8988T (cell line): ENCODE measurements at regions not wholly inside any gene's neighbourhood (a gene's known extent, or its start where the extent isn't known, plus 50 kb on each side); places are given as distances from the start of the nearest gene placed in this dataset.

Experiments used
- DNase-seq: peaks from one replicate; pipeline ENCODE4 v3.0.0; 2011

DNA sequence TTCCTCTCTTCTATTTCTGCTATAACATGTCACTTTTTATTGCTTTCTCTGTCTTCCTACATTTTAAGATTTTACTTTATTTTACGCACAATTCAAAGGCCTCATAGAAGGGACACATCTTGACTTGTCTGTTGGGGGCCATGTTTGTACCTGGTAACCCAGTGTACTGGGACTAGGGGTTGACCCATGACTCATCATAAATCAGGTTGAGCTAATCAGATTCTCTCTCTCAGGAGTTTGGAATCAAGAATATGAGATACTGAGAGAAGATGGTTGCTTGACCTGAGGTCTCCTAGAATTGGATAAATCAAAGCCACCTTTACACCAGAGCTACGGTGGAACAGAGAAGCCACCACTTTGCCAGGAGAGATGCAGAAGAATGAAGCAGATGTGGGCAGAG is 153.0 kb downstream of the UXS1 start:
- DNase-seq, result no peak

DNA sequence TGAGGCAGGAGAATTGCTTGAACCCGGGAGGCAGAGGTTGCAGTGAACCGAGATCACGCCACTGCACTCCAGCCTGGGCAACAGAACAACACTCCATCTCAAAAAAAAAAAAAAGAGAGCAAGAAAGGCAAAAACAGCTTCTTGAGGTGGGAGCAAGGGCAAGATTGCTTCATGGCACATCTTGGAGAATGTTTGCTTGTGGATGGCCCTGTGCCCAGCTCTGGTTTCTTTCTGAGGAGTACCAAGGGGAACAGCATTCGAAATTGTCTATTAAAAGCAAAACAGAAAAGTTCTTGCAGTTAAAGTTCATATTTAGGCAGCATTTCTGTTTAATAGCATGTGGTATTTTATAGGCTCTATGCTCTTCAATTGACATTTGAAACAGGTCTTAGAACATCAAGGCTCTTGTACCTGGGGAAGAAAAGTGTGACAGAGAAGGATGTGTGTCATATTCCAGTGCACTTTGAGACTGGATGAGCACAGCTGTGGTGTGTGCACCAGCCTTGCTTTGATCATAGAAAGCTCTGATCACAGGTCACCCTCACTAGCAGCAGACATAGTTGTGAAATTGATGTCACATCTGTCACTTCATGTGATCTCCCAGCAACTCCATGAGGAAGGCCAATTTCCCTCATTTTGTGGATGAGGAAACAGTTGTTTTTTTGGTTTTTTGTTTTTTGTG is 154.3 kb downstream of the UXS1 start:
- DNase-seq, result no peak

DNA sequence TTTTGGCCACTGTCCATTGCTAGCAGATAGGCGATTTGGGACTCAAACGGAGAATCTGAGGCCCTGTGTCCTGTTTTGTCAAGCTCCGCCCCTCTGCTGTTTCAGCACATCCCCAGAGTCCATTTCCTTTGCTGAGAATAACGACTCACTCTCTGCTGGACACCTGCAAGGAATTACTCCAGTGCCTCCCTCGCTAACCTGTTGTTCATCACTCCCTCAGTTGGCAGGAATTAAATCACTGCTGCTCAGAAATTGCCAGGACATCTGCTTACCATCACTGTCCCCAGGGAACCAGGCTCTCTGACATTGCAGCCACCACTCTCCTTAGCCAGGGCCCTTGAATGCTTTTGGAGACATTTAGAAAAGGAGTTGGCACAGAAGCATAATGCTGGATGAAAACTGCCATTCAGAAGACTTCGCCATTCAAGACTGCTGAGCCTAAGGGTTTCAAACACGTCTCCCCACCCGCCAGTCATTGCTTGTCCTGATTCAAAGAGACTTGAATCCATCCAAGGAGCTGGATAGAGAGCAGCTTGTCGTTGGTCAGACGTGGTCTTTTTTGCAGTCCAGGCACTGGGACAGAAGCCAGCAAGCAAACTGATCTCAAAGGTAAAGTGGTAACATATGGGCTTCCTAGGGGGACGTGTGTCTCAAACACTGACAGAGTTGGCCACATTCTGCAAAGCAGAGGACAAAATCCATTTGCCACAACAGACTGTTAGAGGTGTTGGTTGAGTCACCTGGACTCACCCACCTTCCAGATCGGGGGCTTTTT is 155.3 kb downstream of the UXS1 start:
- no peak for DNase-seq

DNA sequence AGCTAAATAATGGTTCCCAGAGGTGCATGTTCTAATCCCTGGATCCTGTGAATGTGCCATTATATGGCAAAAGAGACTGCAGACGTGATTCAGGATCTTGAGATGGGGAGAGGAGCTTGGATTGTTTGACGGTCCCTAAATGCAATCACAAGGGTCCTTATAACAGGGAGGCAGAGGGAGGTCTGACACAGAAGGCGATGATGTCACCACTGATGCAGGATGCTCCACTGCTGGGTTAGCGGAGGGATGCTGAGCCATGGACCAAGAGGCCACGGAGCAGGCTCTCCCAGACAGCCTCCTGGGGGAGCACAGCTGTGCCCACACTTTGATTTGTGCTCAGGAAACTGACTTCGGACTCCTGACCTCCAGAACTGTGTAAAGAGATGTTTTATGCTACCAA is 156.2 kb downstream of the UXS1 start:
- no peak for DNase-seq

DNA sequence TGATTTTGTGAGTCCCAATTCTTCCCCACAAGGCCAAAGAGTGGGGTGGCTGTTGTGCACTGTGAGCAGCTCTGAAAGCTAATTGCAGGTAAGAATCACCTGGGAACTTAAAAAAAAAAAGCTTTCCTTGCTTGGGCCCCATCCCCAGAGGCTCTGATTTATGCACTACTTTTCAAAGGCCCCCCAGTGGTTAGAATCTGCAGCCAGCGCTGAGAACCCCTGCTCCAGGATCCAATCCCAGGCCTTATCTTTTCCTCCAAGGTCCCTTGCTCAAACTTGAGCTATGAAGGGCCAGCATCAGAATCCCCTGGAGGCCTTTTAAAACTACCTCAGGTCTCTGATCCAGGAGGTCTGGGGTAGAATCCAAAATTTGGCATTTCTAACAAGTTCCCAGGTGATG is 156.8 kb downstream of the UXS1 start:
- no peak for DNase-seq

DNA sequence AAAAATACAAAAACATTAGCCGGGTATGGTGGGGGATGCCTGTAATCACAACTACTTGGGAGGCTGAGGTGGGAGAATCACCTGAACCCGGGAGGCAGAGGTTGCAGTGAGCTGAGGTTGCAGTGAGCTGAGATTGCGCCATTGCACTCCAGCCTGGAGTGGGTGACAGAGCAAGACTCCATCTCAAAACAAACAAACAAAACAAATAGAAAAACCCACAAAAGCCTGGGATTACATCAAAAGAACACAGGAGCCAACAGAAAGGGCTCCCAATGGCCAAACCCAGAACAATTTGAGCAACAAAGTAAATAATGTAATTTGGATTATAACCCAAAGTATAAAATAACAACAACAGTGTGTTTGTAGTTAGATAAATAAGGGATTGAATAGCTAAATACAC is 159.8 kb downstream of the UXS1 start:
- DNase-seq, result no peak

DNA sequence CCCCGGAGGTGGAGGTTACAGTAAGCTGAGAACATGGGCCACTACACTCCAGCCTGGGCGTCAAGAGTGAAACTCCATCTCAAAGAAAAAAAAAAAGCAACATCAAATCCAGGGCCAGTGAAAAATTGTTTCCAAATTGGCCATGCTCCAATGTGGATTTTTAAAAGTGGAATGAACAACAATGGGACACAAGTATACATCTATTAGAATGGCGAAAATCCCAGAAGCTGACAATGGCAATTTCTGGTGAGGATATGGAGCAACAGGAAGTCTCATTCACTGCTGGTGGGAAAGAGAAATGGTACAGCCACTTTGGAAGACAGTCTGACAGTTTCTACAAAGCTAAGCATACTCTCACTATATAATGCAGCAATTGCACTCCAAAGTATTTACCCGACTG is 161.4 kb downstream of the UXS1 start:
- DNase-seq, result no peak

DNA sequence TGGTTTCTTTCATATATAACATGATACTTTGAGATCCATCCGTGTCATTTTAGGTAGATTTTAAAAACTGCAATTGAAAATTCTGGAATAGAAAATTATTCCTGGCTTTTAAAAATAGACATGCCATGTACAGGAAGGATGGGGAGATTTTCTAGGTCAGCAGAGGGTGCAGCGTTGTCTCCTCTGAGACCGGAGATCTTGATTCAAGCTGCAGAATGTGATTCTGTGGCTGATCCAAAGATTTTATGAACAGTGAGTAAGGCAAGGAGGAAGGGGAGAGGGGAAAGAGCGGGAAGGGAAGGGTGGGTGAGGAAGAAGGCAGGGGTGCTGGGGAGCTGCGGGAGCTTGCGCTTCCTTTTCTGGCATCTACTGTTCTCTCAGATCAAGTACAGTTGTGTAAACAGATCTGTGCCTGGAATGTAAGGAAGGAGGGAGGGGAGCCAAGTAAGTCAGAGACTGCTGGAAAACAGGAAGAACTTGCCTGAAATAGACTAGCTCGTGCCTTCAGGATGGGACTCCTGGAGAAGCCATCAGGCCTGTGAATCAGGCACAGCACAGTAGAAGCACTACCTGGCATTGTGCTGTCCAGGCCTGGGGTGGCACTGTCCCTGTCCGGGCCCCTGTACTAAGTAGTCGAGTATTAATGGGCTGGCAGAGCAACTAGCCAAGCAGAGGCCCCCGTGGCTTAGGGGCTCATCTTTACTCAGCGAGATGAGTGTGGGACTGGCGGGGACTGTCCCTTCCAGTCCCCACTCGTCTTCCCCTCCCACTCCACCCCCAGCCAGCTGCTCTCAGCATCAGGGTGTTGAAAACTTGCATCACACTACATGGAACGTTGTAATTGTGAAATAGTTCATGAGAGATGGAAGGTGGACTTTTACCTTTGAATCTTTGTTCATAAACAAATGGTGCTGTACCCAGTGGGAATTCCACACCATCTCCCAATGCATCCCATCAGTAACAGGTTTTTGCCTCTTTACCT is 163.5 kb downstream of the UXS1 start:
- no peak for DNase-seq

DNA sequence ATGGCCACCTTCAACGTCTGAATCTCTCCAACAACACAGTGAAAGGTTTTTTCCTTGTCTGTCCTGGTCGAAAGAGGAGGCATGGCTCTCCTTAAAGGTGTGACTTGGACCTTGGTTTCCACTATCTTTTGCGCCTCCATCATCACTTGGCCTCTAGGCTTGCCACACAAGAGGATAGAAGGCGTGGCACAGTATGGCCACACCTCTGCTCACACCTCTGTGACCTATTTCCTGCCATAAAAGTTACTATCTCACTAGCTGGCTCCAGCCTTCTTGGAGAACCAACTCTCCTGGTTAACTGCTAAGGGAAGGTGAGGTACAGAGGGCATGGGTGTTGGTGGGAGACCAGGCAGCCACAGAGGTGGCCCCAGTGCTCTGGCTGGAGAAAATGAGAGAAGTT is 165.9 kb downstream of the UXS1 start:
- no peak for DNase-seq

DNA sequence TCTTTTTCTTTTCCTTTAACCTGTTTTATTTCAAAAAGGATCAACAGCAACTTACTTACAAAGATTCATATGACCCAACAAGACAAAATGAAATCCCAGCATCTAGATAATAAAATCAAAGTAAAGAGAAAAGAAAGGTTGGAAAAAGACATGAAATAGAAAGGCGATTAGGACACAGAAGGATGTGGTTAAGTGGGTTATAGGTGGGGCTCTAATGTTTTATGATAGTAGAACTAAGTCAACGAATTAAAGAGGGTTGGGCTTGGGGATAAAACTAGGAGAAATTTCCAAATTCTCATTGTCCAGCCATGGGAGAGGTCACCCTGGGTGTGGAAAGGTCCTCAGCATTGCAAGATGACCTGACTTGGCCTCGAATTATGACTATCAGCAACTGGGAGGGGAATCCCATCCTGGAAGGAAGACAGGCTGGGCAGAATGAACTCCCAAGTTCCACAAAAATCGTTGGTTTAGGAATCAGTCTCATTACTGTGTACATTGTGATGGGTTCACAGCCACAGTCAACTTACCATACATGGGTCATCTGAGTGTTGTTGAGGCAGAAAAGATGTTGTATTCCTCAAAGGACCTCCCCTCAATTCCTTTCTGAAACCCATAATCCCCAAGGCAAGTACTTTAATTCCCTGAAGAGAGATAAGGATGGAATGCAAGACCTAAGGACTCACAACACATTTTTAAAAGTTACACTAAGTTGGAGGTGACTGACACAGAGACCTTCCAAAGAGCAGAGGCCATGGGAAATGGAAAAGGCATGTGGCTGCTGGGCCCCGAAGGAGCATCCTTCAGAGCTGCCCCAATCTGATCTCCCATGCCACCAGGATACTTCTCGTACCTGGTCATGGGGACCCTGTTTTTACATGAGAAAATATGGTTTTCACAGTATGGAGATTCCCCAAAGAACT is 167.6 kb downstream of the UXS1 start:
- DNase-seq, result no peak

DNA sequence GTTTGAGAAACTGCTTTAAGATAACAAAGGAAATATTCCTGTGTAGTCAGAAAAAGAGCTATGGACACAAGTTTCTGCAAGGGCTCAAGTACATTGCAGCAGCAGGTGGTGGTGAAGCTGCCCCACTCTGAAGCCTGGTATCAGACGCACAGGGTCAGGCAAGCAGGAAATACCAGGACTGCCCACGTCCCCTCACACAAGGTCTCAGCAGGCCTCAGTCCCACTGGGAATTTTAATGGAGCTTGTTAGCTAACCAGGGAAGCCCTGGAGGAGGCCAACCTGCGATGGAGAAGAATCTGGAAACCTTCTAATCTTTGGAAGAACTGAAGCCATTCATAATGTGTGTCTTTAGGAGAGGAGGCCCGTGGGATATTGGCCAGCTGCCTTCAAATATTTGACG is 168.3 kb downstream of the UXS1 start:
- no peak for DNase-seq

DNA sequence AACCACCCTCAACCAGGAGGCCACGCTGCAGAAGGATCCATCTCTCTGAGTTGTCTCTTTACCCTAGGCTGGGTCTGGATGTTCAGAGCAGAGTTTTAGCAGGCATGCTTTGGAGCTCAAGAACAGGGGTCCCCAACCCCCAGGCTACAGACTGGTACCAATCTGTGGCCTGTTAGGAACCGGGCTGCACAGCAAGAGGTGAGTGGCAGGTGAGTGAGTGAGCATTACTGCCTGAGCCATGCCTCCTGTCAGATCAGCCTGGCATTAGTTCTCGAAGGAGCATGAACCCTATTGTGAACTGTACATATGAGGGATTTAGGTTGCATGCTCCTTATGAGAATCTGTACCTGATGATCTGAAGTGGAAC is 172.5 kb downstream of the UXS1 start:
- DNase-seq, result no peak

DNA sequence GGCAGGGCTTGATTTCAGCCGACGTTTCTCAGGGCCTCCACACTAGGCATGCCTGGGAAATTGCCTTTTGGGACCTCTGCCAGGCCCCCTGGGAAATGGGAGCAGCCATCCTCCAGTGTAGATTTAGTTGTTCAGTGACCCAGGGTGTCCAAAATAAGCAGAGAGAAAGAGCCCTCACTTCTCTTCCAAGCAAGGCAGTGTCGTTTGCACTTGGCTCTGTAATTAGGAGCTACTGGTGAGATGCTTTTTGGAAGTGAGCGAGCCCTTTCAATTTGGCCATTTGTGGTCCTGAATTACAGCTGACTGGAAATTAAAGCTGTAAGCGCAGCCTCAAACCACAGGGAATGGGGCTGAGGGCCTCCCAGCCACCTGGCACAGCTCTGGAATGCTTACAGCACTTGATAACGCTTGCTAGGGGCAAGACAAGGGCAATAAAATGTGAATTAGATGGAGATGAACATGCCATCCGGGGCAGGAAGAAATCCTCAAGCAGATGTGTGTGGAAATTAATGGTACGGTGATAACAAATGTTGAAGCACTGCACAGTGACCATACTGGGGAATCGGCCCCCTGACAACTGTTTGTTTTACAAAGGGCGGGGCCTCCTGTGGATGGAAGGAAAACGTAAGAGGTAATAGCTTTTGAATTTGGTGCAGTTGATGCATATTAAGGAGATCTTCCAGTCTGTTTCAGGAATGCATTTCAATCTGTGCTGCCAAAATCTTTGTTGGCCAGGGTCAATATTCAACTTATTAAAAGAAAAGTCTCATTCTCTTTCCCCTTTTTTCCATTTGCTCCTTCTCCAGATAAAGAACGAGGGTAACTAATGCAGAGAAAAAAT is 173.1 kb downstream of the UXS1 start:
- no peak for DNase-seq

DNA sequence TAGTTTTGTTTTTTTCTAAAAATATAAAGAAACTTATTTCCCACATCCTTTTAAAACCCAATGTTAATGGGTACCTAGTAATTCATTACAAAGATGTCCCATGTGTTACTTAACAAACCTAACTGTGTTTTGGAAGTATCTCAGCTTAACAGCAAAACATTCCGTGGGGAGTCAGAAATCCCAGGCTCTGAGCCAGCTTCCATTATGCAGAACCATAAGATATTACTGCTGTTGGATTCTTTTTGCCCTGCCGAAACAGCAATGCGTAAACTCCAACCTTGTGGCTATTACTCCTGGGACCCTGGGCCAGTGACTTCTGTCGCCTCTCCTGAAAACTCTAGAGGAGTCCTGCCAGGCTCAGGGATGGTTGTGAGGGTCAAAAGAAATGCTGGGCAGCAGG is 174.1 kb downstream of the UXS1 start:
- DNase-seq, result no peak

DNA sequence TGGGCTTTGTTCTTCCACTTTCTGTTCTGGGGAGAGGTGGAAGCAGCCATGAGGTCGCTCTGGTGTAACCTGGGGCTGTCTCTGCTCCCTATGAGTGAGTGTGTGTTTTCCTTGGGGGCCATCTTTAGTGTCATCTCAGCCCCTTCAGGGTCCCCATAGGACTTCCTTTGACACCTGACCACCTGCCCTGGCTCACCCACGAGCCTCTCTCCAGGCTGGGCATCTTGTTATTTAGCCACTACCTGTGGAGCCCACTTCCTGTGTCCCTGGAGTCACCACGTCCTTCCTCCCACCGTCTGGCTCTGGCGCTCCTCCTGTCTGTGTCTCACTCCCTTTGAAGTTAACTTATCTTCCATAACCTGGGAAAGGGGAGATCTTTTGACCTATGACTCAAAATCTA is 176.0 kb downstream of the UXS1 start:
- DNase-seq, result no peak

DNA sequence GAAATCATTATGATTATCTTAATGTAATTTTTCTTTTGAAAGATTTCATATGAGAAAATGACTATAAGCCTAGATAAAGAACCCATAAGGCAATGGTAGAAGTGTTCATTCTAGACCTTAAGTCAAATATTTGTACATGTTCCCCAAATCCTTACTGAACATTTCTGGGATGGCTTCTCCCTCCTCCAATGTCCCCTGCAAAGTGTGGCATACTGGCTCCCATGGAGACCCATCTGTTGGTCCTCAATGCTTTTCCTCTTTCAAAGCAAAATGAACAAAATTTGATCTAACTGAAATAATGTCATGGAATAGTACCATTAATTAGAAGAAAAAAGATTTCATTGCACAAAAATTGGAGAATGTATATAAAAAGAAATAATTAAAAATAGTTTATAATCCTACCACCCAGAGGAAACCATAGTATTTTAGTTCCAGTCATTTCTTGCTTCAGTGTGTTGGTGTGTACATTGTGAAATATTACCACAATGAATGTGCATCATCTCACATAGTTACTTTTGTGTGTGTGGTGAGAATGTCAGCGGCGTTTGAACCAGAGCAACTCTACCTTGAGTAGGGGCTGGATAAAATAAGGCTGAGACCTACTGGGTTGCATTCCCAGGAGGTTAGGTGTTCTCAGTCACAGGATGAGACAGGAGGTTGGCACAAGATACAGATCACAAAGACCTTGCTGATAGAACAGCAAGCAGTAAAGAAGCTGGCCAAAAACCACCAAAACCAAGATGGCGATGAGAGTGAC is 181.3 kb downstream of the UXS1 start:
- DNase-seq, result no peak

DNA sequence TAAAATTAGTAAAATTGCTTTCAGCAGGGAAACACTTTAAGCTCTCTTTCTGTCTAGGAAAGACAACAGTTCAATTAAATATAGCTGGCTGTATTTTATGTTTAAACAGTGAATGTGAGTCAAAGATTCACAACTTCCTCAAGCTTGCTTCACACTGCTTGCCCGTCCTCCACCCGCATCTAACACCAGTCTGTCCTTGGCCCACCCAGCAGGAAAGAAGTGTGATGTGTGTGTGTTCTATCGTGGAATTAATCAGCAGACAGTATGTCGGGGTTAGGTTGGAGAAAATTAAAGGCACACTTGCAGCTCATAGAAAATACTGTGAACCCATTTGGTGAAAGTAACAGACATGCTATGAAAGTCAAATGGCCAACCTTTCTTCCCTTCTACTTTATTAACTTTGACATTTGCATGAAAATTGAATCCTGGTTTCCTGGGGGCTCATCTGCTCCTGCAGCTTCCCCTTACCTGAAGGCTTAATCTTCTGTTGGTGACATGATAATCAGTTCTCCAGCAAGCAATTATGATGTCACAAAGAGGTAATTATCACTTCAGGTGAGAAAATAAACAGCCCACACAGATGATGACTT is 182.0 kb downstream of the UXS1 start:
- no peak for DNase-seq

DNA sequence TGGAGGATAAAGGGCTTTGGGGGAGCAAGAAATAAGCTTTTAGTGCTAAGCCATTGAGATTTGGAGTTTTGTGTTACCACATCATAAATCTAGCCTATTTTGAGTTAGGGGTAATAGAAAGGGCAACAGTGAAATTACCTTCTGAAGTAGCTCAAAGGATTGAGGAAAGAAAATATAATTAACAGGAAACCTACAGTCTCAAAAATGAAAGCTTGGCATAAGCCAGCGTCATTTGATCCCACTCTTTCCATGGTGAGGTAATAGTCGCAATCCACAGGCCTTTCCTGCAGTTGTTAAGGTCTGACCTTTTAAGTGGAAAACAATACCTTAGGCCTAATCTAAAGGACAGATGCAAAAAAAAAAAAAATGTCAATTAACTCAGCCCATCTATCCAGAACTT is 182.7 kb downstream of the UXS1 start:
- no peak for DNase-seq

DNA sequence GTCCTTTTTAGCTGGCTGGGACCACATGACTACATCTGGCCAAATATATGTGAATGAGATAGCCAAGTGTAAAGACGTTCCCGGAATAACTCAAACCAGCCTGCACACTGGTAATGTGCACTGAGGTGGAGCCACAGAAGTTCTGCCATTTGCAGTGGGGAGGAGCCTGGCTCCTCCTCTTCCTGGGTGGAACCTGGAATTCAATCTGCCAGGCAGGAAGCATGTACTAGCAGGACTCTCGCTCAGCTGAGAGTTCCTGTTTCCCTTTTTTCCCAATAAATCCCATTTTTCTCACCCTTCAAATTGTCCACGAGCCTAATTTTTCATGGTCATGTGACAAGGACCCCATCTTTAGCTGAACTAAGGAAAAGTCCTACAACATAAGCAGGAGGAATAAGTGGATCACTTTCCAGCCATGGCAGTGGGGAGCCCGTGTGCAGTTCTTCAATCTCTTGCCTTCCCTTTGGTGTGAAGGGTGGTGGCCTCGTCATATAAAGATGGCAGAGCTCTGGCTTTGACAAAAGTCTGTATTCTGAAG is 183.2 kb downstream of the UXS1 start:
- DNase-seq, result no peak

DNA sequence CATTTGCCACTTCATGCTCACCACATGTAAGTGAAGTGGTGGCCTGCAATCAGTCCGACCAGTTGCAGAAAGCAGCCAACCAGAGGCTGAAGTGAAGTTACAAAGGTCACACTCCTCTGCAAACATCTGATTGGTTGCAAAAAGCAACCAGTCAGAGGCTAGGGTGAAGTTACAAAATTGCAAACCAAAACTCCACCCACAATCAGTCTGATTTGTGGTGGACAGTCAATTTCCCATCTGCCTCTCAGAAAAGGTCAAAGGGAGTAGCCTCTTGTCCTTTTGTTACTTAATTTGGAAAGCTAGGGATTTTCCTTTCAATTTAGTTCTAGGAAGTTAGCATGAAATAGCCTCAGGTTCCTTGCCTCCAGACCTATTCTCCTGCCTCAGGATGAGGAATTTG is 185.0 kb downstream of the UXS1 start:
- DNase-seq, result no peak
